ENCODE measurements at regions not wholly inside any gene's neighbourhood (a gene's known extent, or its start where the extent isn't known, plus 50 kb on each side); places are given as distances from the start of the nearest gene placed in this dataset.
A peak's percentile ranks its signal among the peaks of the same experiment; 100 is the strongest.

DNA sequence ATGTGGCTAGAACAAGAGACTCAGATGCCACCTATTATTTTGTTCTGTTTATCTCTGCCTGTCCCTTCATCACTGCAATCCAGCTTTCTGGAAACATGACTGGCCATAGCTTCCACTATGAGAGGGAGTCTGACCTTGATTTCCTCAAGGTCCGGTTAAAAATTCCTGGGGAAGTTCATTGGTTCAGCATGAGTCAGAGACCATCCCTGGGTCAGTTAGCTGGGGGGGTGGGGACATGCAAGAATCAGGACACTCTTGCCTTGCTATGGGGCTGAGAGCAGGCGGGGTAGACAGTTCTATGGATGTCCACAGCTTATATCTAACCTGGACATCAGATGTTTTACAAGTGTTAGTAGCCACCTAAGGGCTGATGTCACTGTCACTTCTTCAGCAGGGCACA, 81.1 kb downstream of the TENT5C start:
- Histone ChIP-seq H3K4me3 (ENCODE audit: low read length in 2 of 2) (no peak overlapping the region), H3K9me3 (ENCODE audit: control insufficient read depth in 2 of 2, low read length in 2 of 2) (no peaks in the 10 kb centered on the region), H3K27ac (ENCODE audit: low read depth in 2 of 2, low read length in 2 of 2) (peak overlapping the region in 1 of 2 donors; percentile 38), H3K4me1 (ENCODE audit: control insufficient read depth in 2 of 2, insufficient read depth in 2 of 2, low read length in 2 of 2) (peaks cover 4 to 6% of the 10 kb centered on the region in 2 donors), H3K36me3 (ENCODE audit: control insufficient read depth in 2 of 2, insufficient read depth in 2 of 2, low read length in 2 of 2) (no peaks in the 10 kb centered on the region), H3K27me3 (ENCODE audit: control insufficient read depth in 2 of 2, insufficient read depth in 2 of 2, low read length in 2 of 2) (peaks cover 2 to 3% of the 10 kb centered on the region in 2 donors), H3K9ac (ENCODE audit: low read depth in 1 of 2, low read length in 2 of 2) (no peak overlapping the region)

DNA sequence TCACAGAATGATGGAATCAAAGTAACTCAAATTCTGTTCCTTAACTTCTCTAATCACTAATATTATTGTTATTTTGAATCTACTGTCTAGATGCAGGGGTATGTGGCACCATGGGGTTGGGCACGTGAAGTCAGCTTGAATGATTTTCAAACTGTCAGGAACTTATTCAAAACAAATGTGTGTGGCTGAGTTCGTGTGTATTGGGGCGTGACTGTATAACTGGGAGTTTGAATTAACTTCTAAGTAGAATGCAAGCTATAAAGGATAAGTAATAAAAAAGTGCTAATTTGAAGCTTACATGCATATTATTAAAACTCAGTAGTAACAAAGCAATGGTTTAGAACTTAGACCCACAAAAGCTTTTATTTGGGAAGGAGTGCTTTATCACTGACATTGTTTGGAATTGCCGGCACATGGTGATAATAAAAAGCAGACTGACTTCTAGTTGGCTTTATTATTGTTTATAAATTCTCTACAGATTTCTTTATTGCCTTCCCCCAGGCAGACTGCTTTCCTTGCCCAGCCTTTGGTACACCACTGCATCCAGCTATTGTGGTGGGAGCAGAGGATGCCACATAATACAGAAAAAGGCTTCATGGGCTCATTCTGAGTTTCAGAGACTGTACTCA, 84.3 kb downstream of the TENT5C start:
- H3K4me1 ChIP-seq (ENCODE audit: control insufficient read depth in 2 of 2, insufficient read depth in 2 of 2, low read length in 2 of 2): peaks cover 4 to 6% of the 10 kb centered on the region in 2 donors
- H3K27me3 ChIP-seq (ENCODE audit: control insufficient read depth in 2 of 2, insufficient read depth in 2 of 2, low read length in 2 of 2): peaks cover 2 to 3% of the 10 kb centered on the region in 2 donors
- H3K9me3 ChIP-seq (ENCODE audit: control insufficient read depth in 2 of 2, low read length in 2 of 2): no peaks in the 10 kb centered on the region
- H3K36me3 ChIP-seq (ENCODE audit: control insufficient read depth in 2 of 2, insufficient read depth in 2 of 2, low read length in 2 of 2): no peaks in the 10 kb centered on the region
- no peak overlapping the region for H3K9ac ChIP-seq (ENCODE audit: low read depth in 1 of 2, low read length in 2 of 2)
- no peak overlapping the region for H3K4me3 ChIP-seq (ENCODE audit: low read length in 2 of 2)
- no peak overlapping the region for H3K27ac ChIP-seq (ENCODE audit: low read depth in 2 of 2, low read length in 2 of 2)

DNA sequence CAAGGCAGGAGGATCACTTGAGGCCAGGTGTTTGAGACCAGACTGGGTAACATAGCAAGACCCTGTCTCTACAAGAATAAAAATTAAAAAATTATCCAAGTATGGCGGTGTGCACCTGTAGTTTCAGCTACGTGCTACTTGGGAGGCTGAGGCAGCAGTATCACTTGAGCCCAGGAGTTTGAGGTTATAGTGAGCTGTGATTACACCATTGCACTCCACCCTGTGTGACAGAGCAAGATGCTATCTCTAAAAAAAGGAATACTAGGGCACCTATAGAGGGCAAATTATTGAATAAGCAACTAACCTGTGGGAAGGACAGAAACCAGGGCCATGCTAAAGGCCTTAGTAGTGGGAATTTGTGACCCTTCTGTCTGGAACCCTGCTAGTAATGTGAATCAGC, 86.1 kb downstream of the TENT5C start:
- Histone ChIP-seq H3K36me3 (ENCODE audit: control insufficient read depth in 2 of 2, insufficient read depth in 2 of 2, low read length in 2 of 2) (no peaks in the 10 kb centered on the region), H3K9me3 (ENCODE audit: control insufficient read depth in 2 of 2, low read length in 2 of 2) (no peaks in the 10 kb centered on the region), H3K4me1 (ENCODE audit: control insufficient read depth in 2 of 2, insufficient read depth in 2 of 2, low read length in 2 of 2) (peaks cover 1 to 4% of the 10 kb centered on the region in 2 donors), H3K27me3 (ENCODE audit: control insufficient read depth in 2 of 2, insufficient read depth in 2 of 2, low read length in 2 of 2) (peaks cover 2 to 3% of the 10 kb centered on the region in 2 donors), H3K4me3 (ENCODE audit: low read length in 2 of 2) (no peak overlapping the region), H3K27ac (ENCODE audit: low read depth in 2 of 2, low read length in 2 of 2) (no peak overlapping the region), H3K9ac (ENCODE audit: low read depth in 1 of 2, low read length in 2 of 2) (no peak overlapping the region)

DNA sequence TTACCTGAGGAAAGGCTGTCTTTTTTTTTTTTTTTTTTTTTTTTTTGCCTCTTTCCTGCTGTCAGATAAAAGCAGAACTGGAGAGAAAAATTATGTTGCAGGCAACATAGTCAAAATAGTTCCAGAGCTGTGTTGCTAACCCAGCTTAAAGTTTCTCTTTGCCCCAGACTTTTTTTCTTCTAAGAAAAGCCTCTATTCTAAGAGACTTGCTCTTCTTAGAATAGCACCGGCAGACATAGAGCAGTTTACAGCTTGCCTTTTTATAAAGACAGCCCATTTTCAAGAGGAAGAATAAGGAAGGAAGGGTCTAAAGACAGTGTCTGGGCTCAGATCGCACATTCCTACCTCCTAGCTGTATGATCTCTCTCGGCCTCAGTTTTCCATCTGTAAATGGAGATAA, 88.7 kb downstream of the TENT5C start:
- Histone ChIP-seq H3K27me3 (ENCODE audit: control insufficient read depth in 2 of 2, insufficient read depth in 2 of 2, low read length in 2 of 2) (no peaks in the 10 kb centered on the region), H3K4me3 (ENCODE audit: low read length in 2 of 2) (no peak overlapping the region), H3K9ac (ENCODE audit: low read depth in 1 of 2, low read length in 2 of 2) (no peak overlapping the region), H3K36me3 (ENCODE audit: control insufficient read depth in 2 of 2, insufficient read depth in 2 of 2, low read length in 2 of 2) (no peaks in the 10 kb centered on the region), H3K27ac (ENCODE audit: low read depth in 2 of 2, low read length in 2 of 2) (no peak overlapping the region), H3K9me3 (ENCODE audit: control insufficient read depth in 2 of 2, low read length in 2 of 2) (no peaks in the 10 kb centered on the region), H3K4me1 (ENCODE audit: control insufficient read depth in 2 of 2, insufficient read depth in 2 of 2, low read length in 2 of 2) (peaks cover 3 to 4% of the 10 kb centered on the region in 2 donors)

DNA sequence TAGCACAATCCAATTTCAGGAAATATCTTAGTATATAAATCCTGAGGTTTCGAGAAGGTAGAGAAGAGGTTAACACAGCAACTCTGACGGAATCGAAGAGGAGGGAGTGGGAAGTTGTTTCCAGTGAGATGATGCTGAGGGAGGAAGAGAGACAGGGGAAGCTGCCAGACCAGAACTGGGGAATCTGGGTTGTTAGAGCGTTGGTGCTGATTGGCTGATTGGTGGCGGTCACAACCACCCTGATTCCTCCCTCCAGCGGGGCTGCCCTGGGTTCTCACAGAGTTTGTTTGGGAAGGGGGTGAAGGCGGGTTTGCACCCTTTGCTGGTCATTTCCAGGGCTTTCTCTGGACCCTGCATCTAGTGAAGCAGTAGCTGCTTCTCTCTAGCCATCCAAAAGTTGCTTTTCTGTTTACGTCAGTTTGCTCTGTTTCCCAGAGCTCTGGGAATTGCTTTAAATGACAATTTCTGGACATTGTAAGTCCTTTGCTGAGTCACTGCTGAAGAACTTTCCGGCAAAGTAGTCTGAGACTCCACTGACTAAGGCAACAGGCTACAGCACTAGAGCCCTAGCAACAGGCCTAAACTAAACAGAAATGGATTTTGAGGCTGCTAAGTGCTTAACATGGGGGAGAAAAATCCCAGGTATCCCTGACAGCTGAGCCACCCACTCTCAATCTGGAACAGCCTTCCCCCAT, 90.1 kb downstream of the TENT5C start:
- H3K9ac ChIP-seq (ENCODE audit: low read depth in 1 of 2, low read length in 2 of 2): no peak overlapping the region
- H3K27ac ChIP-seq (ENCODE audit: low read depth in 2 of 2, low read length in 2 of 2): peak overlapping the region; percentile 50 to 62
- peaks cover under 1 to 3% of the 10 kb centered on the region in 2 donors for H3K4me1 ChIP-seq (ENCODE audit: control insufficient read depth in 2 of 2, insufficient read depth in 2 of 2, low read length in 2 of 2)
- peak overlapping the region in 1 of 2 donors; percentile 23 for H3K4me3 ChIP-seq (ENCODE audit: low read length in 2 of 2)
- no peaks in the 10 kb centered on the region for H3K27me3 ChIP-seq (ENCODE audit: control insufficient read depth in 2 of 2, insufficient read depth in 2 of 2, low read length in 2 of 2)
- no peaks in the 10 kb centered on the region for H3K9me3 ChIP-seq (ENCODE audit: control insufficient read depth in 2 of 2, low read length in 2 of 2)
- H3K36me3 ChIP-seq (ENCODE audit: control insufficient read depth in 2 of 2, insufficient read depth in 2 of 2, low read length in 2 of 2): no peaks in the 10 kb centered on the region

DNA sequence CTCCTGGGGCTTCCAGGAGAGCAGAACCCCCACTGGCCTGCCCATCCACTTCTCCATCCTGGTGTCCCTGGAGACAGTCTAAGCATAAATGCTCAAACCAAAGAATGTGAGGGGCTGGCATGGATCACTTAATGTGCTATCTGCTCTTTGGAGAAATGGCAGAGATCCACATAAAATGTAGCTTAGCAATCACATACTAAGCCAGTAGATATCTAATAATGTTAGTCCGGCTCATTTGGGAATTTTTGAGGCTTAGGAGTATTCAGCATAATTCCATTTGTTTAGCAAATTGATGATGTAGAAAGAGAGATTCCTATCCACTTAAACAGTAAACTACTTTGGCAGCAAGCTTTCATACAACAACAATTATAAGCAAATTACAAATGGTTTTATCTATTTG, 90.7 kb downstream of the TENT5C start:
- Histone ChIP-seq H3K9ac (ENCODE audit: low read depth in 1 of 2, low read length in 2 of 2) (no peak overlapping the region), H3K27ac (ENCODE audit: low read depth in 2 of 2, low read length in 2 of 2) (peak overlapping the region in 1 of 2 donors; percentile 62), H3K36me3 (ENCODE audit: control insufficient read depth in 2 of 2, insufficient read depth in 2 of 2, low read length in 2 of 2) (no peaks in the 10 kb centered on the region), H3K9me3 (ENCODE audit: control insufficient read depth in 2 of 2, low read length in 2 of 2) (no peaks in the 10 kb centered on the region), H3K4me3 (ENCODE audit: low read length in 2 of 2) (no peak overlapping the region), H3K4me1 (ENCODE audit: control insufficient read depth in 2 of 2, insufficient read depth in 2 of 2, low read length in 2 of 2) (peaks cover 0 to 3% of the 10 kb centered on the region in 2 donors), H3K27me3 (ENCODE audit: control insufficient read depth in 2 of 2, insufficient read depth in 2 of 2, low read length in 2 of 2) (no peaks in the 10 kb centered on the region)

DNA sequence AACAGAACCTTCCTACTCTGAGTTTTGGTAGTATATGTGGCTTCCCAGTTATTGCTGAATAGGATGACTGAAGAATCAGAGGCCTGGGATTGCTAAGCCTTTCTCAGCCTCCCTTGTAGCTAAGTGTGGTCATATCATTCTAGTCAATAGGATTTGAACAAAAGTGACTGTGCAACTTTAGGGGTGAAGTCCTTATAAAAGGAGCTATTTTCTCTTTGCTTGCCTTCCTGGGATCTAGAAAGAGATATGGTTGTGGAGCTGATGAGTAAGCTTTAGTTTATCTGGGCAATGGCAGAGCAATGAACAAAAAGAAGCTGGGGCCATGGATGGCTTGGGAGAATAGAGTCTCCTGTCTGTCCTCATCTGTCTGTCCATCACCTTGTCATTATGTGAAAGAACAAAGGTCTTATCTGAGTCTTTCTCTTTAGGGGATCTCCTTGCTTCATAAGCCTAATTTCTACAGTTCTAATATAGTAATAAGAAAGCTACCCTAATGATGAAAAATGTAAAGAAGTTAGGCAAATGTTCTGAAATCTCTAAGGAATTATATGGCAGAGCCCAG, 91.5 kb downstream of the TENT5C start:
- Histone ChIP-seq H3K27ac (ENCODE audit: low read depth in 2 of 2, low read length in 2 of 2) (no peak overlapping the region), H3K4me3 (ENCODE audit: low read length in 2 of 2) (no peak overlapping the region), H3K36me3 (ENCODE audit: control insufficient read depth in 2 of 2, insufficient read depth in 2 of 2, low read length in 2 of 2) (no peaks in the 10 kb centered on the region), H3K9me3 (ENCODE audit: control insufficient read depth in 2 of 2, low read length in 2 of 2) (no peaks in the 10 kb centered on the region), H3K27me3 (ENCODE audit: control insufficient read depth in 2 of 2, insufficient read depth in 2 of 2, low read length in 2 of 2) (no peaks in the 10 kb centered on the region), H3K4me1 (ENCODE audit: control insufficient read depth in 2 of 2, insufficient read depth in 2 of 2, low read length in 2 of 2) (peaks cover 0 to 3% of the 10 kb centered on the region in 2 donors), H3K9ac (ENCODE audit: low read depth in 1 of 2, low read length in 2 of 2) (no peak overlapping the region)

DNA sequence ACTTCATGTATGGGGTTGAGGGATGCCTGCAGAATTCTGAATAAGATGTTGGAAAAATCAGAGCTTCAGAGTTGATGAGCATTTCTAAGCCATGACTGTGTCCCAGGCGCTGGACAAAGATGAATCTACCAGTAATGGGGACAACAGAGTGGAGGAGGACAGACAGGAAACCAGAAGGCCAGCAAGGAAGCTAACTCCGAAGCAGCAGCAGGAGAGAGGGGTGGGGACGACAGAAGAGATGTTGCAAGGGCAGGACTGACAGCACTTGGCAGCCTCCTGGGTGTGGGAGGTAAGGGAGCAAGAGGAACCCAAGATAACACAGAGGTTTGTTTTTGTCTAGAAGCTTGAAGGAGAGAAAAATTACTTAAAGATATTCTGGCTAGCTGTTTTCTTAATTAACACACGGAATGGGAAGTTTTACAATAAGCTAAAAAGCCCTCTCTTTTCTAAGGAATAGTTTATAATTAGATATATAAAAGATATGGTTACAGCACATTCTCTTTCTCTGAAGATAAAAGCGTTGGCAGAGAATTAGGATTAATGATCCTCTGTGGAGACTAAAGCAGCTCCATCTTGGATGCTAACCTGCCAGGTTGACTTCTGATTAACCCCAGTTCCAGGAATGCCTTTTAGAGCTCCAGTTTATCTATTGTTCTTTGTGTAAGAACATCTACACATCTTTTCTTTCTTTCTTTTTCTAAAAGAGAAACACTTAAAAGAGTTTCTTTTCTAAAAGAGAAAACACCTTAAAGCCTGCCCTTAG, 92.7 kb downstream of the TENT5C start:
- no peaks in the 10 kb centered on the region for H3K27me3 ChIP-seq (ENCODE audit: control insufficient read depth in 2 of 2, insufficient read depth in 2 of 2, low read length in 2 of 2)
- no peak overlapping the region for H3K27ac ChIP-seq (ENCODE audit: low read depth in 2 of 2, low read length in 2 of 2)

DNA sequence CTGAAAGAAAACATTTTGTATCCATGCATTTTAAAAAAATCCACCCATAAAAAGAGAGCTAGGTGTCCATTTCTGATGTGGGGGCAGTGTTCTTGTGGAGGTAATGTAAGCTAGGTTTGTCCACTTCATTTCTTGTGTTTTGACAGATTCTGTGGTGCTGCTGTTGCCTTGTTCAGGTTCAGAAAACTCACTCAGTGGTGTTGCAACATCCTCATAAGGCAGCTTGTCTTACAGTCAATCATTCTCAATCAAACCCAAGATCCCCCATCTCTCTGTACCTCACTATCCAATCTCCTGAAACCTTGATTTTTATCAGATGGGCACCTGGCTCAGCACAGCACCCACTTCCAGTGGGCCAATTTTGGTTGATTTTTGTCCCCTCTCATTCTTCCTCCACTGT, 94.1 kb downstream of the TENT5C start:
- no peaks in the 10 kb centered on the region for H3K9me3 ChIP-seq (ENCODE audit: control insufficient read depth in 2 of 2, low read length in 2 of 2)
- no peak overlapping the region for H3K27ac ChIP-seq (ENCODE audit: low read depth in 2 of 2, low read length in 2 of 2)
- no peak overlapping the region for H3K9ac ChIP-seq (ENCODE audit: low read depth in 1 of 2, low read length in 2 of 2)
- peaks cover 0 to 3% of the 10 kb centered on the region in 2 donors for H3K4me1 ChIP-seq (ENCODE audit: control insufficient read depth in 2 of 2, insufficient read depth in 2 of 2, low read length in 2 of 2)
- H3K36me3 ChIP-seq (ENCODE audit: control insufficient read depth in 2 of 2, insufficient read depth in 2 of 2, low read length in 2 of 2): no peaks in the 10 kb centered on the region
- no peaks in the 10 kb centered on the region for H3K27me3 ChIP-seq (ENCODE audit: control insufficient read depth in 2 of 2, insufficient read depth in 2 of 2, low read length in 2 of 2)
- H3K4me3 ChIP-seq (ENCODE audit: low read length in 2 of 2): no peak overlapping the region

More for the DNA sequence above, 92.7 kb downstream of the TENT5C start:
- Histone ChIP-seq H3K9me3 (ENCODE audit: control insufficient read depth in 2 of 2, low read length in 2 of 2) (no peaks in the 10 kb centered on the region), H3K9ac (ENCODE audit: low read depth in 1 of 2, low read length in 2 of 2) (no peak overlapping the region), H3K36me3 (ENCODE audit: control insufficient read depth in 2 of 2, insufficient read depth in 2 of 2, low read length in 2 of 2) (no peaks in the 10 kb centered on the region), H3K4me1 (ENCODE audit: control insufficient read depth in 2 of 2, insufficient read depth in 2 of 2, low read length in 2 of 2) (peaks cover 0 to 3% of the 10 kb centered on the region in 2 donors), H3K4me3 (ENCODE audit: low read length in 2 of 2) (no peak overlapping the region)

DNA sequence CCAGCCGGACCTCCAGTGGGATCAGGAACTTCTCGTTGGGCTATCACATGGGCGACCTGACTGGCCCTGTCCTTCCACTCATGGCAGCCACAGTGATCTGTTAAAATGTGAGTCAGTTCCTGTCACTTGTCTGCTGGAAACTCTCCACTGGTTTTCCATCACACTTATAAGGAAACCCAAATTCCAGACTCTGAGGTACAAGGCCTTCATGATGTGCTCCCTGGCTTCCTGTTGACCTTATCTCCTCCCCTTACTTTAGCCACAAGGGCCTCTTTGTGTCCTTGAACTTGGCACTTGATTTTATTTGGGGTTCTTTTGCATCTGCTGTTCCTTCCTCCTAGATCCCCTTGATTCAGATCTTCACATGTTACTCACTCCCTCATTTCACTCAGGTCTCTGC, 96.8 kb downstream of the TENT5C start:
- H3K9ac ChIP-seq (ENCODE audit: low read depth in 1 of 2, low read length in 2 of 2): no peak overlapping the region
- no peaks in the 10 kb centered on the region for H3K36me3 ChIP-seq (ENCODE audit: control insufficient read depth in 2 of 2, insufficient read depth in 2 of 2, low read length in 2 of 2)
- H3K9me3 ChIP-seq (ENCODE audit: control insufficient read depth in 2 of 2, low read length in 2 of 2): no peaks in the 10 kb centered on the region
- H3K27ac ChIP-seq (ENCODE audit: low read depth in 2 of 2, low read length in 2 of 2): no peak overlapping the region
- H3K27me3 ChIP-seq (ENCODE audit: control insufficient read depth in 2 of 2, insufficient read depth in 2 of 2, low read length in 2 of 2): no peaks in the 10 kb centered on the region
- H3K4me1 ChIP-seq (ENCODE audit: control insufficient read depth in 2 of 2, insufficient read depth in 2 of 2, low read length in 2 of 2): no peaks in the 10 kb centered on the region
- H3K4me3 ChIP-seq (ENCODE audit: low read length in 2 of 2): no peak overlapping the region

Measured in mucosa of rectum (tissue), 2 donors.